AG08396 (cell line): ENCODE measurements at regions not wholly inside any gene's neighbourhood (a gene's known extent, or its start where the extent isn't known, plus 50 kb on each side); places are given as distances from the start of the nearest gene placed in this dataset.

ENCODE experiments used
- DNase-seq: peaks from one replicate; pipeline ENCODE4 v3.0.0; 2012; ENCODE audit warnings: low spot score, mixed read lengths

DNA sequence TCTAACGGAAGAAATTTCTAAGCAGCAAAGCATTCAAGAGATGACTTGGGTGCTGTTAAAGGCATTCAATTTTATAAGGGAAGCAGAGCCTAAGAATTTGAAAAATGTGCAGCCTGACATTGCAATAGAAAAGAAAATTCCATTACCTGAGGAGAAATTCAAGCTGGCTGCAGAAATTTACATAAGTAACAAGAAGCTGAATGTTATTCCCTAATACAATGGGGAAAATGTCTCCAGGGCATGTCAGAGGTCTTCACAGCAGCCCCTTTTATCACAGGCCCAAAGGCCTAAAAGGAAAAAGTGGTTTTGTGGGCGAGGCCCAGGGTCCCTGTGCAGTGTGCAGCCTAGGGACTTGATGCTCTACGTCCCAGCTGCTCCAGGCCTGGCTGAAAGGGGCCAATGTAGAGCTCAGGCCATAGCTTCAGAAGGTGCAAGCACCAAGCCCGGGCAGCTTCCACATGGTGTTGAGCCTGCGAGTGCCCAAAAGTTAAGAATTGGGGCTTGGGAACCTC lies 306.7 kb downstream of the RDH14 start:
- no peak for DNase-seq

DNA sequence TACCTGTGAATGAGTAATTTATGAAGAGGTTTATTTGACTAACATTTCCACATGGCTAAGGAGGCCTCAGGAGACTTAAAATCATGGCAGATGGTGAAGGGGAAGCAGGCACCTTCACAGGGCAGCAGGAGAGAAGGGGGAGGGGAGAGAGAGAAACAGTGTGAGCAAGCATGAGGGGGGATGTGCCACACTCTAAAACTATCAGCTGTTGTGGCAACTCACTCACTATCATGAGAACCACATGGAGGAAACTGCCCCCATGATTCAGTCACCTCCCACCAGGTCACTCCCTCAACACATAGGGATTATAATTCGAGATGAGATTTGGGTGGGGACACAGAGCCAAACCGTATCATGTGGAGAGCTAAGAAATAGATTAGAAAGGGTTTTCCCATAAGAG lies 309.0 kb downstream of the RDH14 start:
- DNase-seq, result no peak

GRCh38 chr2:18247282-18248110 lies 313.0 kb downstream of the RDH14 start:
- no peak for DNase-seq

GRCh38 chr2:18245375-18245774 lies 315.1 kb downstream of the RDH14 start:
- no peak for DNase-seq

GRCh38 chr2:18244845-18245244 lies 315.6 kb downstream of the RDH14 start:
- no peak for DNase-seq

- DNase-seq, result no peak
These were observed 316.6 kb downstream of the RDH14 start for GRCh38 chr2:18243816-18244215.

DNA sequence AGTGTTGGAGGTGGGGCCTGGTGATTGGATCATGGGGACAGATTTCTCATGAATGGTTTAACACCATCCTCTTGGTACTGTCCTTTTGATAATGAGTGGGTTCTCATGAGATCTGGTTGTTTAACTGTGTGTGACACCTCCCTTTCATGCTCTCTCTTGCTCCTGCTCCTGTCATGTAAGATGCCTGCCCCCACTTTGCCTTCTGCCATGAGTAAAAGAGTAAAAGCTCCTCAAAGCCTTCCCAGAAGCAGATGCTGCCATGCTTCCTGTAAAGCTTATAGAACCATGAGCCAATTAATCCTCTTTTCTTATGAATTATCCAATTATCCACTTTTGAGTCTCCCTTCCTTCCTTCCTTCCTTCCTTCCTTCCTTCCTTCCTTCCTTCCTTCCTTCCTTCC lies 317.7 kb downstream of the RDH14 start:
- DNase-seq, result no peak

- DNase-seq, result no peak
These were observed 322.2 kb downstream of the RDH14 start for GRCh38 chr2:18238209-18238608.

GRCh38 chr2:18237298-18237697 lies 323.2 kb downstream of the RDH14 start:
- no peak for DNase-seq

- DNase-seq, result no peak
These were observed 327.6 kb downstream of the RDH14 start for GRCh38 chr2:18232731-18233438.

- DNase-seq, result no peak
These were observed 329.8 kb downstream of the RDH14 start for GRCh38 chr2:18230668-18231067.

GRCh38 chr2:18219676-18220075 lies 340.8 kb downstream of the RDH14 start:
- DNase-seq, result peak; percentile 7

DNA sequence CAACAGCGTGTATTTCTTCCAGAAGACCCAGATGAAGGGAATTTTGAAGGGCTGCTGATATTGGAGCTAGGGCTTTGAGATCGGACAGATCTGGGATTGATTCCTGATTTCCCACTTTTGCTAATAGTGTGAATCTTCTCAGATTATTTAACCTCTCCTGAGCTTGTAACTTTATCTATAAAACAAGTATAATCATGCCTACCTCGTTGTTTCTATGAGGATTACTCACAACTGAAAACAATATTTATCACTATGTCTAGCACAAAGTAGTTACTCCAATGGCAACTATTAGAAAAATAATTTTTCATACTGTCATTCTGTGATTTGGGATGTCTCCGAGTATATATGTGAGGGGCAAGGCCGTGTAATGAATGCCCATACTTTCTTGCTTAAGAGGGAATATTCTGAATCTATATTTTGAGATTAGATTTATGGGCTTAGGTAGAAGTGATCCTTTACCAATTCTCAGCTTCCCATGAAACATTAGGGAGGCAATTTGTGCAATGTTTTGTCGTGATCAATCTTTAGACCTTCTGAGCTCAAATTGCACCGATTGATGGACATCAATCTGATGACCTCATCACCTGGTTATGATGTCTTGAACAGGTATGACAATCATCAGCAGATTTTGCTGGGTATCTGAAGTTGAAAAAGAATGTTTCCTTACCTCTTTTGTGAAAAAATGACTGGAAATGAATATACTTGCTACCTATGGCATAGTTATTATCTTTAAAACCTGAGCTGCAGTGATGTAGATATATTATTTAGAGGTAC lies 339.9 kb downstream of the KCNS3 start:
- DNase-seq, result no peak

DNA sequence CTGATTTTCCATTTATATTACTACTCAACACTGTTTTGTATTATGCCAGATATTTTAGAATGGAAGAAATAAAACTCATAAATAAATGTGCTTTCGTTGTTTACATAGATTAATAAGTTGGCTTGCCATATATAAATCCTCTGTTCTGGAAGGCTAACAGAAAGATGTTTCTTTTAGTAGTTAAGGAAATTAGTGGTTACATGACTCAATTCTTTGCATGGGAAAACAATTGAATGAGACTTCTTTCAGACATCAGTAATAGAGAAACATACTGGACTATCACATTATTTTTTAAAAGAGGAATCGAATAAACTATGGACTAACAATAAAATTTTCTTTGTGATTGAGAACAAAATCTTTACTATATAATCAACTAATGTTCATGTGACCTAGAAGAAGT lies 336.5 kb downstream of the KCNS3 start:
- no peak for DNase-seq

GRCh38 chr2:18213986-18214385 lies 335.5 kb downstream of the KCNS3 start:
- DNase-seq, result no peak

DNA sequence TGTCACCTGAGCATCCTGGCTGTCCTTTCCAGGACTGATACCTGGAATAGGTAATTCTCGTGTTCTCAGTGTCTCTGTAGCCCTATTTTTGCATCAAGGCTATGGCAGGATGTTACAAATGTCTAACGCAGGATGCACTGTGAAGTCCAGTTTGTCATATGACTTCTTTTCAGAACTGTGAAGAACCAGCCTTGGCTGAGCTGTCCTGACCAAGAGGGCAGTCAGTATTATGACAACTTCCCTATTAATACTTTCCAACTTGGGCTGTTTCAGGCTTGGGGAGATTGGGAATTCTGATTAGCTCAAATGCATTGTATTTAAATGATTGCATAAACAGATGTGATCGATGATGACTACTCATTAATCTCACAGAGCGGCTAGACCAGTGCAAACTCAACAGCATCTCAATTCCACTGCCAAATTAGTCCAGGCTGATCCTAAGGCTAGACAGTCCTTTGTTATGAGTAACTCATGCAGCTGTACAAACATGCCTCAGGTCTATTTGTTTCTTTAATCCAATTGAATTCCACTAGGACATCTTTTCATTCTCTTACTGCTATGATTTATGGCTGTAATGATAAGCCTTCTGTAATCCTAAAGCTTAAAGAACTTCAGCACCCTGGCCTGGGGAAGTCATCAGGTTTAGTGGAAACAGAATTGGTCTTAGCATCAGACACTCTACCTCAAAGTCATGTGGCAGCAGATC lies 331.6 kb downstream of the KCNS3 start:
- DNase-seq, result no peak

- DNase-seq, result no peak
These were observed 330.5 kb downstream of the KCNS3 start for GRCh38 chr2:18208956-18209355.

- DNase-seq, result no peak
These were observed 322.3 kb downstream of the KCNS3 start for GRCh38 chr2:18200771-18201170.

DNA sequence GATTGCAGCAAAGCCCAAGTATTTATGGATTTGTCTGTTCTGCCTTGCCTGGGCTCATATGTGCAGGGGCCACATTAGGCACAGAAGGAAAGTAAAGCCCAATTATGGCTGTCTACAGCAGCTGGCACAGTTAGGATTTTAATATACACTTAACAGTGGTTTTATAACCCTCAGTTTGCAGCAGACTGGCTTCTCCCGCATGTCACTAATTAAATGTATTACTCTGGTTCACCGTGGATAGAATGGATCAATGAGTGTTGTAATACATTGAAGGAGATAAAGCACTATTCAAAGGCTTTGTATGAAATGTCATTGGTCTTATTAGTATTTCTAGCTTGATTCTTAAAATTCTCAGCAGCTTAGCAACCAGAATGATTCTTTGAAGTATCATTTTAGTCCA lies 320.2 kb downstream of the KCNS3 start:
- no peak for DNase-seq

DNA sequence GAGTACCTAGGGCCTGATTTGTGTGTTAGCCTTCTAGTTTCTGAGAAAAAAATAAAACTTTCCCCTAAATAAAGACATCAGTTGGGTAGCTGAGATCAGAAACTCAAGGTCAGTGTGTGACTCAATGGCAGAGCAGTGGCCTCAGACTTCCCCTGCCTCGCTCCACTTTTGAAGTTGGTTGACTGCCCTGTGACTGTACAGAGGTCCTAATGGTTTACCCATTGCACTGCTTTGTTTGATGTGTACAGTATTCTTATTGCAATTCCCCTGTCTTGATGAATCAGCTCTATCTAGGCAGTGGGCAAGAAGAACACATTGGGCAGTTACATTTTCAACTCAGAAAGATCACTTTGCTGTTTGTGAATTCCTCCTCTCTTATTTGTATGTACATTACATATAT lies 315.7 kb downstream of the KCNS3 start:
- no peak for DNase-seq

DNA sequence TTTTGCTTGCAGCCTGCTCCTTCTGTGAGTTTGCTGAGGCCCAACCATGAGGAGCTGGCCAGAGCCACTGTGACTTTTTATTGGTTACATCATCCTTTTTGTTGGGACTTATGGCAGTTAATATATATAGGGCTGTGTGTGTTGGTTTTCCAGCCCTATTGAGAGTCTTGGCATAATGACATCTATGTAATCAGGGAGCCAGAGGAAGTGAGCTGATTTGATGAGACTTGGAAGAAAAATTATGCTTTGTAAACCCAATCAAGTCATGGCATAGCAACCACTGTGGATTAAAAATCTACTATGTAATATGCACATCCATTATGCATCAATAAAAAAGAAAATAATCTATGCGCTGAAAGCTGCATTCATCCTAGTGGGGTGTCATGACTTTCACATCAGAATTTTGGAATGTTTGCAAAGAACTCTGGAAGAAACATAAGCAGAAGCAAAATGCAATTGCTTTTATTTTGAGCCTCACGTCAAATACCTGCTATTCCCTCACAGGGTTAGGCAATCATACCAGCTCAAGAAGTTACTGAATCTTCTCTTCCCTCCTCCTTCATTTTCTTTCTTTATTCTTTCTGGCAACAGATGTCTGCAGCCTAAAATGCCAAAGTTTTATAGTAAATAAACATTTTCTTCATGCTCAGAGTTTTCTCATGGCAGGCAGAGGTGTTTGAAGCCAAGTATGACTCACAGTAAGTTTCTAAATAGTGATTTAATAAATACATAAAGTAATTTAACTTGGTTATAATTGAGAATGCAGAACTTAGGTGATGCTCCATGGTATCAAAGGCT lies 308.5 kb downstream of the KCNS3 start:
- no peak for DNase-seq
